C4-2B (cell line): ENCODE measurements at regions not wholly inside any gene's neighbourhood (a gene's known extent, or its start where the extent isn't known, plus 50 kb on each side); places are given as distances from the start of the nearest gene placed in this dataset.

Source experiments
- H3K27ac ChIP-seq: fragments of 450-650 bp; 2 replicates; pipeline ENCODE4 v1.5.1; 2017
- CTCF ChIP-seq: fragments of 450-650 bp; conservative IDR thresholded peaks from 2 replicates; pipeline ENCODE4 v1.5.1; 2017; ENCODE audit warnings: mild to moderate bottlenecking
- ZFX ChIP-seq: fragments of 450-650 bp; IDR thresholded peaks from 2 replicates; pipeline ENCODE4 v1.6.1; 2017

- no peak overlapping the region for H3K27ac ChIP-seq
- TF ChIP-seq ZFX, result no peak
- TF ChIP-seq CTCF, result no peak
Observed at GRCh38 chr9:99724640-99725039, 97.0 kb upstream of the NR4A3 start.

GRCh38 chr9:99725852-99726251, 95.8 kb upstream of the NR4A3 start:
- H3K27ac ChIP-seq, result no peak overlapping the region
- TF ChIP-seq ZFX (no peak), CTCF (no peak)

GRCh38 chr9:99726758-99727157, 94.9 kb upstream of the NR4A3 start:
- H3K27ac ChIP-seq, result no peak overlapping the region
- no peak for TF ChIP-seq ZFX
- no peak for TF ChIP-seq CTCF

GRCh38 chr9:99730062-99730461, 91.6 kb upstream of the NR4A3 start:
- TF ChIP-seq ZFX (no peak), CTCF (no peak)

GRCh38 chr9:99731950-99732349, 89.7 kb upstream of the NR4A3 start:
- no peak overlapping the region for H3K27ac ChIP-seq
- no peak for TF ChIP-seq ZFX
- TF ChIP-seq CTCF, result no peak

More at GRCh38 chr9:99730062-99730461, 91.6 kb upstream of the NR4A3 start:
- no peak overlapping the region for H3K27ac ChIP-seq

GRCh38 chr9:99732715-99733114, 89.0 kb upstream of the NR4A3 start:
- no peak for TF ChIP-seq CTCF
- TF ChIP-seq ZFX, result no peak
- H3K27ac ChIP-seq, result no peak overlapping the region

GRCh38 chr9:99735041-99735440, 86.6 kb upstream of the NR4A3 start:
- no peak overlapping the region for H3K27ac ChIP-seq
- TF ChIP-seq CTCF (no peak), ZFX (no peak)
